H1 (cell line): ENCODE measurements at regions not wholly inside any gene's neighbourhood (a gene's known extent, or its start where the extent isn't known, plus 50 kb on each side); places are given as distances from the start of the nearest gene placed in this dataset.

ENCODE experiments used
- CTCF ChIA-PET: fragments of 300-600 bp; sonication (Branson Sonifier 250); formaldehyde crosslinking; loops from one replicate; lab custom pipeline; 2021; ENCODE audit not compliant: partially characterized antibody; lab: Charles Lee
- POLR2A ChIA-PET: fragments of 300-600 bp; sonication (Branson Sonifier 250); formaldehyde crosslinking; loops from one replicate; lab custom pipeline; 2021; ENCODE audit warnings: inconsistent platforms; ENCODE audit not compliant: partially characterized antibody; lab: Charles Lee
- DNase-seq, 2 experiments: peaks; one replicate each; pipeline versions ENCODE4 v3.0.0 to v3.0.0-alpha.2; 2010 to 2022; ENCODE audit warnings: low spot score in 2 of 2, low read depth in 1 of 2, mixed read lengths in 1 of 2
- FAIRE-seq: peaks from 2 replicates; lab custom pipeline; 2011; peaks lifted over from hg19 to GRCh38; lab: Jason Lieb, UNC
- H2AFZ ChIP-seq: 2 replicates; pipeline ENCODE4 v1.8.1; 2012; ENCODE audit warnings: low read length, inconsistent platforms
- H2AK5ac ChIP-seq: 2 replicates; pipeline ENCODE4 v1.6.1; 2013; ENCODE audit warnings: low read depth, low read length
- H2BK120ac ChIP-seq: replicated peaks from 2 replicates; pipeline ENCODE3; 2013; ENCODE audit warnings: low read depth, low read length, inconsistent platforms
- H2BK12ac ChIP-seq: 2 replicates; pipeline ENCODE4 v1.6.1; 2013; ENCODE audit warnings: low read depth, low read length
- H2BK15ac ChIP-seq: 2 replicates; pipeline ENCODE4 v1.6.1; 2013; ENCODE audit warnings: low read length
- H2BK20ac ChIP-seq: 2 replicates; pipeline ENCODE4 v1.6.1; 2013; ENCODE audit warnings: low read length
- H2BK5ac ChIP-seq: 2 replicates; pipeline ENCODE4 v1.6.1; 2013; ENCODE audit warnings: low read depth, low read length
- H3K14ac ChIP-seq: 2 replicates; pipeline ENCODE4 v1.6.1; 2013; ENCODE audit warnings: inconsistent platforms; ENCODE audit not compliant: insufficient read length
- H3K18ac ChIP-seq: 2 replicates; pipeline ENCODE4 v1.6.1; 2013; ENCODE audit warnings: low read length; ENCODE audit errors: extremely low read depth
- H3K23ac ChIP-seq: 2 replicates; pipeline ENCODE4 v1.6.1; 2013; ENCODE audit warnings: inconsistent platforms; ENCODE audit not compliant: insufficient read length
- H3K23me2 ChIP-seq: 2 replicates; pipeline ENCODE4 v1.6.1; 2013; ENCODE audit warnings: low read depth, low read length
- H3K27ac ChIP-seq: 2 replicates; pipeline ENCODE4 v1.6.1; 2011; ENCODE audit warnings: low read depth, low read length, inconsistent platforms
- H3K27me3 ChIP-seq, 4 experiments: replicated peaks in 1 of 4; 1 replicate in 1 of 4; 2 replicates in 3 of 4; pipeline versions ENCODE4 v1.6.1 to v1.8.1; 2011 to 2013; ENCODE audit warnings: low read length in 3 of 4, mild to moderate bottlenecking in 3 of 4, inconsistent platforms in 2 of 4, mixed read lengths in 2 of 4, moderate library complexity in 1 of 4; ENCODE audit not compliant: control insufficient read depth in 3 of 4, insufficient read depth in 3 of 4; ENCODE audit errors: extremely low read depth in 1 of 4
- H3K36me3 ChIP-seq, 4 experiments: 2 replicates each; pipeline versions ENCODE4 v1.6.1 to v1.8.1; 2011 to 2013; ENCODE audit warnings: mild to moderate bottlenecking in 4 of 4, low read length in 3 of 4, moderate library complexity in 2 of 4, control low read depth in 1 of 4, inconsistent platforms in 1 of 4; ENCODE audit not compliant: insufficient read depth in 4 of 4, control insufficient read depth in 2 of 4
- H3K4ac ChIP-seq: replicated peaks from 2 replicates; pipeline ENCODE3; 2013; ENCODE audit warnings: low read length, low read depth, mixed read lengths, inconsistent platforms; ENCODE audit not compliant: insufficient read length
- H3K4me1 ChIP-seq, 4 experiments: replicated peaks in 1 of 4; 1 replicate in 1 of 4; 2 replicates in 3 of 4; pipeline versions ENCODE4 v1.6.1 to v1.8.1; 2011 to 2013; ENCODE audit warnings: low read length in 3 of 4, inconsistent platforms in 2 of 4, mixed read lengths in 1 of 4; ENCODE audit not compliant: insufficient read depth in 4 of 4, control insufficient read depth in 3 of 4
- H3K4me2 ChIP-seq, 2 experiments: 2 replicates each; pipeline versions ENCODE4 v1.6.1 to v1.8.1; 2011 to 2013; ENCODE audit warnings: low read depth in 2 of 2, low read length in 2 of 2, control low read depth in 1 of 2, inconsistent platforms in 1 of 2, mild to moderate bottlenecking in 1 of 2; ENCODE audit not compliant: insufficient read depth in 1 of 2
- H3K4me3 ChIP-seq, 4 experiments: fragments of 200-600, 300-600 bp in 1 of 4; sonication (generic), shearing (Covaris generic), sonication (Bioruptor Twin) in 1 of 4; 2 replicates each; pipeline versions ENCODE4 v1.5.1 to v1.8.1; 2011 to 2016; ENCODE audit warnings: low read length in 4 of 4, low read depth in 3 of 4, control low read depth in 2 of 4, inconsistent platforms in 2 of 4, mild to moderate bottlenecking in 2 of 4, mixed read lengths in 1 of 4, moderate library complexity in 1 of 4; ENCODE audit not compliant: insufficient read depth in 2 of 4; ENCODE audit errors: extremely low read depth in 1 of 4
- H3K56ac ChIP-seq: replicated peaks from 2 replicates; pipeline ENCODE3; 2013; ENCODE audit warnings: low read depth, mild to moderate bottlenecking, mixed read lengths, low read length, inconsistent platforms; ENCODE audit not compliant: insufficient read length
- H3K79me1 ChIP-seq: 2 replicates; pipeline ENCODE4 v1.6.1; 2013; ENCODE audit warnings: low read depth, low read length, control low read depth
- H3K79me2 ChIP-seq, 2 experiments: 2 replicates each; pipeline versions ENCODE4 v1.6.1 to v1.8.1; 2012 to 2013; ENCODE audit warnings: low read length in 2 of 2, mild to moderate bottlenecking in 2 of 2, inconsistent platforms in 1 of 2; ENCODE audit not compliant: insufficient read depth in 2 of 2, control insufficient read depth in 1 of 2
- H3K9ac ChIP-seq, 4 experiments: replicated peaks in 1 of 4; 1 replicate in 1 of 4; 2 replicates in 3 of 4; pipeline versions ENCODE4 v1.6.1 to v1.8.1; 2011 to 2013; ENCODE audit warnings: low read depth in 3 of 4, low read length in 3 of 4, control low read depth in 2 of 4, mild to moderate bottlenecking in 2 of 4, moderate library complexity in 2 of 4, inconsistent platforms in 1 of 4; ENCODE audit errors: extremely low read depth in 1 of 4
- H3K9me3 ChIP-seq, 2 experiments: 2 replicates each; pipeline versions ENCODE4 v1.6.1 to v1.8.1; 2012 to 2013; ENCODE audit warnings: mild to moderate bottlenecking in 2 of 2, moderate library complexity in 2 of 2, control low read depth in 1 of 2, inconsistent platforms in 1 of 2, low read depth in 1 of 2, low read length in 1 of 2, mixed read lengths in 1 of 2; ENCODE audit not compliant: insufficient read depth in 2 of 2
- H4K20me1 ChIP-seq, 2 experiments: replicated peaks in 1 of 2; 2 replicates each; pipeline versions ENCODE3 to v1.8.1; 2011 to 2013; ENCODE audit warnings: inconsistent platforms in 2 of 2, low read length in 2 of 2, mild to moderate bottlenecking in 1 of 2; ENCODE audit not compliant: insufficient read depth in 2 of 2, control insufficient read depth in 1 of 2
- H4K5ac ChIP-seq: 2 replicates; pipeline ENCODE4 v1.6.1; 2013; ENCODE audit warnings: low read length, low read depth, mixed read lengths, inconsistent platforms; ENCODE audit not compliant: insufficient read length
- H4K8ac ChIP-seq: 2 replicates; pipeline ENCODE4 v1.8.0; 2013; ENCODE audit warnings: mild to moderate bottlenecking, moderate library complexity, low read length, inconsistent platforms; ENCODE audit not compliant: insufficient read depth; ENCODE audit errors: extremely low read depth
- H4K91ac ChIP-seq: replicated peaks from 2 replicates; pipeline ENCODE3; 2013; ENCODE audit warnings: low read length, mixed read lengths, inconsistent platforms; ENCODE audit not compliant: insufficient read length
- CTBP2 ChIP-seq: IDR thresholded peaks from 2 replicates; pipeline ENCODE4 v1.7.0; 2011; ENCODE audit warnings: borderline replicate concordance, mild to moderate bottlenecking, moderate library complexity, mixed read lengths, low read length; ENCODE audit not compliant: insufficient read depth, insufficient read length
- WGBS, 2 experiments: shearing (Covaris generic) in 1 of 2; methylation state at CpG; one replicate each; pipeline versions ENCODE4 v1.1.6 to v1.1.7; 2013 to 2015; ENCODE audit warnings: low lambda C conversion rate in 2 of 2, mixed read lengths in 2 of 2, inconsistent platforms in 1 of 2, low coverage in 1 of 2, missing lambda C conversion rate in 1 of 2; ENCODE audit not compliant: insufficient replicate concordance in 2 of 2, insufficient coverage in 1 of 2, insufficient read length in 1 of 2; ENCODE audit errors: extremely low coverage in 1 of 2, missing lambda C conversion rate in 1 of 2; 5-methylcytosine and 5-hydroxymethylcytosine counted together

DNA sequence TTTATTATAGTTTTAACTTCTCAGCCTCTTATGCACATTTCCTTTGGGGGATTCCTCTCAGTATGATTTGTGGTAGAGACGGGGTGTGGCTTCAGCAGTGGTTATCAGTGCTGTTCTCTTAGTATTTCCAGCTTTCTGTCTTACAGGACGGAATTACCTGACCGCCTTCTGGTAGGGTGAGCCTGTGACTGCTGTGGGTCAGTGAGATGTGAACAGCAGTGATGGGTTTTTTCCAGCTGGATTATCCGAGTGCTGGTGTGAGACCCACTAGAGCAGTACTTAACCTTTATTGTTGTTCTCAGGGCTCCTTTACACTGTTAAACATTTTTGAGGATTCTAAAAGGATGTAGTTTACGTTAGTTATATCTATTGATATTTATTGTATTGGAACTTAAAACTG, 135.2 kb downstream of the SLIT2 start:
- H2AK5ac ChIP-seq, result no peak overlapping the region
- POLR2A ChIA-PET, result no interaction called here
- H2BK12ac ChIP-seq, result no peak overlapping the region
- H4K91ac ChIP-seq, result no peak overlapping the region
- H3K4ac ChIP-seq, result no peak overlapping the region
- no peak overlapping the region for H2BK20ac ChIP-seq
- H4K20me1 ChIP-seq, result no peaks in the 10 kb centered on the region
- H3K4me1 ChIP-seq, result no peaks in the 10 kb centered on the region
- FAIRE-seq (no peak), DNase-seq (no peak)
- no peak overlapping the region for H2AFZ ChIP-seq
- no peaks in the 10 kb centered on the region for H3K79me1 ChIP-seq
- no peak overlapping the region for H3K18ac ChIP-seq
- 90% methylated on average over 5 of the region's 5 CpGs; no CpG with 5 or more reads in 1 of the 2 experiments for WGBS, 2 experiments
- no peak overlapping the region for H2BK120ac ChIP-seq
- TF ChIP-seq CTBP2, result no peak
- H3K79me2 ChIP-seq, result no peaks in the 10 kb centered on the region
- H4K8ac ChIP-seq, result no peak overlapping the region
- no peaks in the 10 kb centered on the region for H3K27me3 ChIP-seq
- no peak overlapping the region for H3K56ac ChIP-seq
- no peak overlapping the region for H2BK15ac ChIP-seq
- no peak overlapping the region for H2BK5ac ChIP-seq
- H4K5ac ChIP-seq, result no peak overlapping the region
- H3K14ac ChIP-seq, result no peak overlapping the region
- CTCF ChIA-PET, result interaction anchor here (1.1 to 4.9 kb wide), 3 partner anchors 8 to 297 kb away, joined by 3 to 39 read pairs (median 3); no protein-coding TSS in a partner anchor
- no peak overlapping the region for H3K23ac ChIP-seq
- H3K27ac ChIP-seq, result no peak overlapping the region
- no peaks in the 10 kb centered on the region for H3K23me2 ChIP-seq
- H3K9ac ChIP-seq, result no peak overlapping the region
- no peak overlapping the region for H3K4me3 ChIP-seq
- H3K4me2 ChIP-seq, result no peak overlapping the region
- H3K9me3 ChIP-seq, result no peaks in the 10 kb centered on the region
- H3K36me3 ChIP-seq, result no peaks in the 10 kb centered on the region
